Motor neuron (in vitro differentiated cells): ENCODE measurements at regions not wholly inside any gene's neighbourhood (a gene's known extent, or its start where the extent isn't known, plus 50 kb on each side); places are given as distances from the start of the nearest gene placed in this dataset.

ENCODE experiments used
- ATAC-seq, 8 experiments: fragments of 200-7000 bp; cut with Tn5 transposase; replicated peaks in 6 of 8; 2 replicates each; pipeline ENCODE4 v1.8.0; 2021; ENCODE audit warnings: mild to moderate bottlenecking in 8 of 8, moderate library complexity in 8 of 8
- H3K27ac ChIP-seq, 2 donors: fragments of 250-450 bp; sonication (Bioruptor Pico); 2 replicates each; pipeline ENCODE4 v1.9.0; 2021; ENCODE audit warnings: antibody characterized with exemption in 2 of 2, mild to moderate bottlenecking in 2 of 2, moderate library complexity in 1 of 2
- H3K4me1 ChIP-seq, 2 donors: fragments of 250-450 bp; sonication (Bioruptor Pico); replicated peaks in 1 of 2; 2 replicates each; pipeline ENCODE4 v1.6.1; 2021; ENCODE audit warnings: antibody characterized with exemption in 2 of 2, mild to moderate bottlenecking in 2 of 2, moderate library complexity in 1 of 2
- H3K4me3 ChIP-seq, 5 donors: fragments of 250-450 bp; sonication (Bioruptor Pico); 2 replicates each; pipeline ENCODE4 v1.9.0; 2021; ENCODE audit warnings: antibody characterized with exemption in 5 of 5, mild to moderate bottlenecking in 5 of 5, moderate library complexity in 4 of 5
- WGBS, 10 experiments: fragments of 450-650 bp; shearing (Covaris generic); methylation state at CpG; one replicate each; pipeline ENCODE4 v1.0.0; 2022; 5-methylcytosine and 5-hydroxymethylcytosine counted together
- in situ Hi-C, 9 experiments: fragments of 400-800 bp; cut with MboI; loops; one replicate each; pipeline ENCODE4 v1.15.0; 2021; ENCODE audit warnings: low sequenced_read_pairs in 9 of 9, low pct_unique_long_range_greater_than_20kb in 2 of 9; ENCODE audit not compliant: unreplicated experiment in 9 of 9

DNA sequence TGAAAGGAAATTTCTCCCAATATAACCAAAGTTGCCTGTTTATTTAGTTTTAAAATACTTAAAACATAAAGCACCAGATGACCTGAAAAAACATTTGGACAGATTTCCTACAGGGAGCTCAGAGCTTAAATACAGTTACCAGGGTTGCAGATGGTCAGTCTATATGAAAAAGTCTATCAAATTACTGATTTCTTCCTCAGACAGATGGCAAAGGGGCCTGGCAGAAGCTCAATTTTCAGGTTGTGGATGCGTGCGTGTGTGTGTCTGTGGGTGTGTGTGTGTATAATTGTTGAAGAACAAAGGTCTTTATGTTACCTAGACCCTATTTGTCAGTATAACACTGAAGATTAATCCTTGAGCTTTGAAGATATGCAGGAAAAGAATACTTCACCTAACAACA is 169.4 kb downstream of the MAD2L1 start:
- in situ Hi-C loops: no loop called here
- ATAC-seq: no peak
- H3K27ac ChIP-seq: no peak overlapping the region
- H3K4me3 ChIP-seq: no peak overlapping the region
- 0 to 100% (median 76%) methylated on average over 1 to 2 of the region's 2 CpGs; no CpG with 5 or more reads in 4 of the 10 experiments for WGBS, 10 experiments
- no peaks in the 10 kb centered on the region for H3K4me1 ChIP-seq

GRCh38 chr4:119894650-119895208 is 171.9 kb downstream of the MAD2L1 start:
- no peaks in the 10 kb centered on the region for H3K4me1 ChIP-seq
- in situ Hi-C loops: no loop called here
- no peak overlapping the region for H3K27ac ChIP-seq
- no peak for ATAC-seq
- no peak overlapping the region for H3K4me3 ChIP-seq
- 0 to 88% (median 54%) methylated on average over 1 to 3 of the region's 3 CpGs; no CpG with 5 or more reads in 2 of the 10 experiments for WGBS, 10 experiments

DNA sequence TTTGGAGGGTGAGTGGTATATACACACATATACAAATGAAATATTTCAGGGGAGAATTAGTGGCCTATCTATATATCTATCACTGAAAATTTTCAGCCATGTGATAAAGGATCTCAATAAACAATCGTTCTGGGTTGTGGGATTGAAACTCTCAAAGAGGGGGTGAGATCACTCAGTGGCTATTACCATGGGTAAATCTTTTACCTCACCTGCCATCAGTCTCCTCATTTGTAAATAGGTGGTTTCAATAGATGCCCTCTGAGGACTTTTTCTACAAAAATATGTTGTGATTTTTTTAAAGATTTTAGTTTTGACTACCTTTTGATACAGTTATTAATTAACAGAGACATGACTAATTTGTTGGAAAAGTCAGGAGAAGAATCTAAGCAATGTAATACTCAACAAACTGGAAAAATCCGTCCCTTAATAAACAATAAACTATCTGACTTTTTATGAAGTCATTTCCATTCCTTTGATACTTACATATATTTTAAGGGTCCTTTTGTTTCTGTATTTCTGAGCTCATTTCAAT is 192.8 kb downstream of the MAD2L1 start:
- no peak for ATAC-seq
- in situ Hi-C loops: no loop called here
- Histone ChIP-seq H3K4me1 (no peaks in the 10 kb centered on the region), H3K27ac (no peak overlapping the region), H3K4me3 (no peak overlapping the region)
- 0 to 94% (median 75%) methylated on average over 1 to 2 of the region's 2 CpGs; no CpG with 5 or more reads in 1 of the 10 experiments for WGBS, 10 experiments

DNA sequence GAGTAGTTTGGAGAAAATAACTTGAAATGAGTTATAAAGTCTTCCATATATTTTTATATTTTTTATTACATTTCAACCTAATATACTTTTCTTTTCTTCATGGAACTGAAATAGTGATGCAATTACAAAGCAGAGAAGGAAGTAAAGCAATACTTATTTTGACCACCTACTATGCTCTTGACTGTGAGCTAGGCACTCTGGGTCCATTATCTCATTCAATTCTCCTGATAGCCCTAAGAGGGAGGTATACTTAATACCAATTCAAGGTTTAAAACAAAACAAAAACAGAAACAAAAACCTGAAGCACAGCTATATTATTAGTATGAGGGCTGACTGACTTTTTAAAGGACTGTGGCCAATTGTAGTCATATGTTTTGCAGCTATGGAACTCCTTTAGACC is 193.5 kb downstream of the MAD2L1 start:
- no peak for ATAC-seq
- Histone ChIP-seq H3K4me1 (no peaks in the 10 kb centered on the region), H3K27ac (no peak overlapping the region), H3K4me3 (no peak overlapping the region)
- in situ Hi-C loops: no loop called here

DNA sequence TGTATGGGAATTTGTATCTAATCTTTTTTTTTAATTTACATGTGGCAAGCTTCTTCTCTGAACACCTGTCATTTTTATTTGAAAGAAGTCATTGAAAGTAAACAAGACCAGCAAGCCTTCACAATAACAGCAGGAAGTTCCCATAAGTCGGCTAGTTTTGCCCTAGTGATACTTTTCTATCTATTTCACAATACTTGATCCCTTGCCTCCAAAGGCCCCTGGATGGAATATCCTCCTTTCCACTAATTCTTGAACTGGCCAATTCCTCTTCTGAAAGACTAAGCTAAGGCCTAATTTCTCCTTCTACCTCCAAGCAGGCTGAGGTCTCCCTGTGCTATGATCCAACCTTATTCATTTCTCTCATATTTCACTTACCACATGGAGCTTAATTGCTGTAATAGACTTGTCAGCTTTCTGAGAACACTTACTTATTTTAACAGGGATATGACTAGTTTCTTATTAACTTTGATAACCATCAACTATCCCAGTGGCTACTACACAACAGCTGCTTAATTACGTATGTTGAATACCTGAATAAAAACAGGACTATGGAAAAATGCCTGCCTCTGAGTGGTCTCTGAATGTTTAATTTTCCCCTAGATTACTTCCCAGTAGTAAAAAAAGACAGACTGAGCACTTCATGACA is 194.2 kb downstream of the MAD2L1 start:
- in situ Hi-C loops: no loop called here
- 0 to 94% (median 81%) methylated on average over 1 to 2 of the region's 2 CpGs for WGBS, 10 experiments

GRCh38 chr4:119870856-119871255 is 195.8 kb downstream of the MAD2L1 start:
- 0 to 100% (median 92%) methylated on average over 1 of the region's 1 CpG; no CpG with 5 or more reads in 1 of the 10 experiments for WGBS, 10 experiments
- no peak for ATAC-seq
- Histone ChIP-seq H3K4me1 (no peaks in the 10 kb centered on the region), H3K27ac (no peak overlapping the region), H3K4me3 (no peak overlapping the region)
- in situ Hi-C loops: no loop called here

More for the DNA sequence above, 194.2 kb downstream of the MAD2L1 start:
- no peaks in the 10 kb centered on the region for H3K4me1 ChIP-seq
- no peak overlapping the region for H3K4me3 ChIP-seq
- no peak for ATAC-seq
- H3K27ac ChIP-seq: no peak overlapping the region

- in situ Hi-C loops: no loop called here
- Histone ChIP-seq H3K27ac (no peak overlapping the region), H3K4me1 (no peaks in the 10 kb centered on the region), H3K4me3 (no peak overlapping the region)
- ATAC-seq: no peak
Measured at GRCh38 chr4:119865789-119866188, 200.9 kb downstream of the MAD2L1 start.

GRCh38 chr4:119865389-119865788 is 201.3 kb downstream of the MAD2L1 start:
- Histone ChIP-seq H3K4me1 (no peaks in the 10 kb centered on the region), H3K4me3 (no peak overlapping the region), H3K27ac (no peak overlapping the region)
- ATAC-seq: no peak
- in situ Hi-C loops: no loop called here

DNA sequence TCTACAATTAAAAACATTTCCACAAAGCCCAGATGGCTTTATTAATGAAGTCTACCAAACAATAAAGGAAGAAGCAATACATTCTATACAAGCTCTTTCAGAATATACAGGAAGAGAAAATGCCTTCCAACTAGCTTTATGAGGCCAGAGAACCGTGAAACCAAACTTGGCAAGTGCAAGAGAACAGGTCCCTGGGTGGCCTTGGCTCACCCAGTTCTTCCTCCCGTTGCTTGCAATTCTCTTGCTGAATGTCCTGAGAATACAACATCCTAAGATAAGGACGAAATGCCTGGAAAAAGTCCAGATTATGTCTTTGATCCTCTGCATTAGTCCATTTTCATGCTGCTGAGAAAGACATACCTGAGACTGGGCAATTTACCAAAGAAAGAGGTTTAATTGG is 204.9 kb downstream of the MAD2L1 start:
- in situ Hi-C loops: no loop called here

GRCh38 chr4:119858176-119858575 is 208.5 kb downstream of the MAD2L1 start:
- no peak overlapping the region for H3K27ac ChIP-seq
- H3K4me3 ChIP-seq: no peak overlapping the region
- in situ Hi-C loops: no loop called here
- ATAC-seq: peak in 1 of 8 experiments; percentile 16
- no peaks in the 10 kb centered on the region for H3K4me1 ChIP-seq

More for the DNA sequence above, 204.9 kb downstream of the MAD2L1 start:
- Histone ChIP-seq H3K4me3 (no peak overlapping the region), H3K4me1 (no peaks in the 10 kb centered on the region), H3K27ac (no peak overlapping the region)
- WGBS, 10 experiments: 0 to 100% (median 80%) methylated on average over 1 to 3 of the region's 3 CpGs; no CpG with 5 or more reads in 1 of the 10 experiments
- no peak for ATAC-seq

DNA sequence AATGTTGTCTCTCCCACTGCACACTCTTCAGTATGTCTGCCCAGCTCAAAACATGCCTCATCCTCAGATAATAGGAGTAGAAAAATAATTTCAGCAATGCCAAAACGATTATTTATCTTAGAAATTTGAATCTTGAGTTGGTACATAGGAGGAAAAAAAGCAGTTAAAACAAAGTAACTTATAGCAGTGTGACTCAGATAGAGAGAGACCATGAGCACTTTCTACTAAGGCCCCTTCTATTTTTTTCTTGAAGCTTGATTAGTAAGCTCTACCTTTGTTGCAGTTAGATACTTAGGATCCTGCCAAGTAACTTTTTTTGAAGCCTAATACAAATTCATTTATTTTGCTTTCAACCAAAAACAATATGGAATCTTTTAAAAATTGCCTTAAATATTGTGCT is 212.3 kb downstream of the MAD2L1 start:
- in situ Hi-C loops: no loop called here
- Histone ChIP-seq H3K4me3 (no peak overlapping the region), H3K4me1 (no peaks in the 10 kb centered on the region), H3K27ac (no peak overlapping the region)
- ATAC-seq: no peak
- 0 to 38% (median 0%) methylated on average over 1 of the region's 1 CpG; no CpG with 5 or more reads in 1 of the 10 experiments for WGBS, 10 experiments

DNA sequence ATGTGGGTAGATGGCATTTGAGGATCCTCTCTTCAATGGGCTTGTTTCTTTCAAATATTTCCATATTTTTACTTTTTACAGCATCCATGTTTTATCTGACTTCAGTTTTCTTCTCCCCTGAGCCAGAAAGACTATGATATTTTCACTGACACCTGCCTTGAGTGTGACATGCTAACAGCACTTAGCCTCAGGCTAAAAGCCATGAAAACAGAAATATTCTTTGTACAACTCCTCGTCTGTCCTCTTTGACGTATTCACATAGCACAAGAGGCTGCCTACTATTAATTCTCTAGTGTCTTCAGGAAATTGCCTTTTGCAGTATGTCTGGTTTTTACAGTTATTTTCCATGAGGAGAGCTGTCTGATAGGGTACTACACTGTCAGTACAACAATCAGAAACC is 215.0 kb downstream of the MAD2L1 start:
- no peak for ATAC-seq
- in situ Hi-C loops: no loop called here
- Histone ChIP-seq H3K4me1 (no peaks in the 10 kb centered on the region), H3K27ac (no peak overlapping the region), H3K4me3 (no peak overlapping the region)
- WGBS, 10 experiments: 0 to 100% (median 96%) methylated on average over 1 to 2 of the region's 2 CpGs; no CpG with 5 or more reads in 3 of the 10 experiments

- H3K4me3 ChIP-seq: no peak overlapping the region
- no peaks in the 10 kb centered on the region for H3K4me1 ChIP-seq
- in situ Hi-C loops: no loop called here
- H3K27ac ChIP-seq: no peak overlapping the region
- ATAC-seq: no peak
Measured at GRCh38 chr4:119841361-119841760, 212.8 kb upstream of the PDE5A start.

GRCh38 chr4:119835613-119835910 is 207.0 kb upstream of the PDE5A start:
- no peak for ATAC-seq
- WGBS, 10 experiments: 0 to 100% (median 48%) methylated on average over 1 of the region's 1 CpG; no CpG with 5 or more reads in 4 of the 10 experiments
- Histone ChIP-seq H3K4me1 (no peaks in the 10 kb centered on the region), H3K27ac (no peak overlapping the region), H3K4me3 (no peak overlapping the region)
- in situ Hi-C loops: no loop called here
